HEK293 (cell line): ENCODE measurements at regions not wholly inside any gene's neighbourhood (a gene's known extent, or its start where the extent isn't known, plus 50 kb on each side); places are given as distances from the start of the nearest gene placed in this dataset.

ENCODE experiments used
- CTCF ChIA-PET: fragments of 350-600 bp; formaldehyde crosslinking; extraction: SDS; loops from one replicate; lab custom pipeline; 2021; ENCODE audit warnings: antibody characterized with exemption; lab: Yijun Ruan, JAX
- POLR2A ChIA-PET: fragments of 300-600 bp; formaldehyde crosslinking; extraction: SDS; loops from one replicate; lab custom pipeline; 2020; ENCODE audit warnings: antibody characterized with exemption, inconsistent platforms; lab: Yijun Ruan, JAX
- H3K27ac ChIP-seq: fragments of 200-500 bp; sonication (Bioruptor generic); 2 replicates; pipeline ENCODE4 v1.5.1; 2014; ENCODE audit warnings: low read depth, low read length, control low read depth, inconsistent platforms; ENCODE audit errors: extremely low read depth
- H3K36me3 ChIP-seq, 2 experiments: fragments of 200-500 bp in 1 of 2; sonication (Bioruptor generic) in 1 of 2; 1 replicate in 1 of 2; 2 replicates in 1 of 2; pipeline ENCODE4 v1.5.1; 2014 to 2017; ENCODE audit warnings: inconsistent platforms in 2 of 2, low read length in 2 of 2; ENCODE audit not compliant: control insufficient read depth in 2 of 2, insufficient read depth in 1 of 2
- H3K4me1 ChIP-seq: fragments of 200-500 bp; sonication (Bioruptor generic); 2 replicates; pipeline ENCODE4 v1.5.1; 2014; ENCODE audit warnings: mild to moderate bottlenecking, low read length, inconsistent platforms; ENCODE audit not compliant: control insufficient read depth, insufficient read depth
- H3K4me3 ChIP-seq: 2 replicates; pipeline ENCODE4 v1.5.1; 2011; ENCODE audit warnings: low read depth, mild to moderate bottlenecking, control low read depth, low read length, moderate library complexity
- H3K9me3 ChIP-seq: fragments of 200-500 bp; sonication (Bioruptor generic); 2 replicates; pipeline ENCODE4 v1.5.1; 2014; ENCODE audit warnings: low read depth, low read length, inconsistent platforms; ENCODE audit not compliant: control insufficient read depth, insufficient read depth
- BCL11A ChIP-seq: fragments of 450-650 bp; formaldehyde crosslinking; IDR thresholded peaks from 2 replicates; pipeline ENCODE4 v1.5.1; 2016; ENCODE audit warnings: low read depth, missing biosample characterization, missing genetic modification characterization
- EGR2 ChIP-seq: fragments of 450-650 bp; formaldehyde crosslinking; IDR thresholded peaks from 2 replicates; pipeline ENCODE4 v1.5.1; 2016; ENCODE audit warnings: low read depth, missing biosample characterization, missing genetic modification characterization
- KLF8 ChIP-seq: fragments of 450-650 bp; formaldehyde crosslinking; IDR thresholded peaks from 2 replicates; pipeline ENCODE4 v1.5.1; 2016; ENCODE audit warnings: missing biosample characterization, missing genetic modification characterization
- PRDM1 ChIP-seq: fragments of 450-650 bp; formaldehyde crosslinking; IDR thresholded peaks from 2 replicates; pipeline ENCODE4; 2016; ENCODE audit warnings: missing biosample characterization, missing genetic modification characterization
- SALL2 ChIP-seq: fragments of 450-650 bp; formaldehyde crosslinking; IDR thresholded peaks from 2 replicates; pipeline ENCODE4 v1.5.0; 2017; ENCODE audit warnings: missing biosample characterization, mild to moderate bottlenecking, missing genetic modification characterization, borderline replicate concordance
- SP3 ChIP-seq: fragments of 450-650 bp; formaldehyde crosslinking; IDR thresholded peaks from 2 replicates; pipeline ENCODE4 v1.5.1; 2016; ENCODE audit warnings: missing biosample characterization, missing genetic modification characterization
- SP7 ChIP-seq: fragments of 450-650 bp; formaldehyde crosslinking; IDR thresholded peaks from 2 replicates; pipeline ENCODE4 v1.5.1; 2016; ENCODE audit warnings: missing biosample characterization, missing genetic modification characterization
- TCF7L2 ChIP-seq: IDR thresholded peaks from 2 replicates; pipeline ENCODE4 v1.6.1; 2011; ENCODE audit warnings: low read depth, mild to moderate bottlenecking, inconsistent platforms, low read length, moderate library complexity, borderline replicate concordance
- ZBTB7A ChIP-seq: fragments of 450-650 bp; formaldehyde crosslinking; IDR thresholded peaks from 2 replicates; pipeline ENCODE4 v1.5.1; 2016; ENCODE audit warnings: low read depth, missing biosample characterization, missing genetic modification characterization
- ZNF133 ChIP-seq: fragments of 450-650 bp; formaldehyde crosslinking; IDR thresholded peaks from 2 replicates; pipeline ENCODE4 v1.5.1; 2016; ENCODE audit warnings: missing biosample characterization, missing genetic modification characterization
- ZNF223 ChIP-seq: fragments of 450-650 bp; formaldehyde crosslinking; IDR thresholded peaks from 2 replicates; pipeline ENCODE4 v1.5.1; 2016; ENCODE audit warnings: missing biosample characterization, missing genetic modification characterization
- ZNF266 ChIP-seq: fragments of 450-650 bp; formaldehyde crosslinking; IDR thresholded peaks from 2 replicates; pipeline ENCODE4 v1.5.1; 2016; ENCODE audit warnings: missing biosample characterization, missing genetic modification characterization, low read depth
- ZNF501 ChIP-seq: fragments of 450-650 bp; formaldehyde crosslinking; IDR thresholded peaks from 2 replicates; pipeline ENCODE4 v1.5.1; 2016; ENCODE audit warnings: missing biosample characterization, missing genetic modification characterization
- ZNF670 ChIP-seq: fragments of 450-650 bp; formaldehyde crosslinking; IDR thresholded peaks from 2 replicates; pipeline ENCODE4 v1.5.1; 2016; ENCODE audit warnings: missing biosample characterization, missing genetic modification characterization, low read depth
- ZNF785 ChIP-seq: fragments of 450-650 bp; formaldehyde crosslinking; IDR thresholded peaks from 2 replicates; pipeline ENCODE4 v1.5.1; 2016; ENCODE audit warnings: missing biosample characterization, missing genetic modification characterization
- ZSCAN23 ChIP-seq: fragments of 450-650 bp; formaldehyde crosslinking; IDR thresholded peaks from 2 replicates; pipeline ENCODE4 v1.5.1; 2016; ENCODE audit warnings: missing biosample characterization, missing genetic modification characterization
- ZXDB ChIP-seq: fragments of 450-650 bp; formaldehyde crosslinking; IDR thresholded peaks from 2 replicates; pipeline ENCODE4 v1.5.1; 2016; ENCODE audit warnings: missing biosample characterization, missing genetic modification characterization
- TF ChIP-seq, protein P1 (sequence below): fragments of 450-650 bp; formaldehyde crosslinking; IDR thresholded peaks from 2 replicates; pipeline ENCODE4 v1.5.1; 2017; ENCODE audit warnings: missing biosample characterization, missing genetic modification characterization
- TF ChIP-seq, protein P2 (sequence below): fragments of 450-650 bp; formaldehyde crosslinking; IDR thresholded peaks from 2 replicates; pipeline ENCODE4 v1.5.1; 2016; ENCODE audit warnings: missing biosample characterization, missing genetic modification characterization
- TF ChIP-seq, protein P3 (sequence below): fragments of 450-650 bp; formaldehyde crosslinking; IDR thresholded peaks from 2 replicates; pipeline ENCODE4 v1.5.1; 2016; ENCODE audit warnings: missing biosample characterization, missing genetic modification characterization, borderline replicate concordance
- TF ChIP-seq, protein P4 (sequence below): fragments of 450-650 bp; formaldehyde crosslinking; IDR thresholded peaks from 2 replicates; pipeline ENCODE4 v1.5.1; 2016; ENCODE audit warnings: missing biosample characterization, missing genetic modification characterization

DNA sequence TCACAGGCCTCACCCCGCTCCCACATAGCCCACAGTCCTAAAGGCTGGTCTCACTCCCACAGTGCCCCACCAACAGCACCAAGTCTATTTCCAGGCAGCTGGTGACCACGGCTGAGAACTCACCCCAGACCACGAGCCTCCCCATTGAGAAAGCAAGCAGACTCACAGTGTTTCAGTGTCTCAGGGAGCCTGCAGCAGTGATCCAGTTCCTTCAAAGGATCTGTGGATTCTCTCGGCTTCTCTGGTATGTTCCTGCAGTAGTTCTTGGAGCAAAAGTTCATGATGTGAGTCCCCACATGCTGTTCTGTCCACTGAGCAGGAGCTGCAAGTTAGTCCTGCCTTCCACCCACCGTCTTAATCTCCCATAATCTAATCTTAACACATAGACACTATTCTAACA is 185.3 kb upstream of the CDH6 start (continued):
- TF ChIP-seq, protein P1, sequence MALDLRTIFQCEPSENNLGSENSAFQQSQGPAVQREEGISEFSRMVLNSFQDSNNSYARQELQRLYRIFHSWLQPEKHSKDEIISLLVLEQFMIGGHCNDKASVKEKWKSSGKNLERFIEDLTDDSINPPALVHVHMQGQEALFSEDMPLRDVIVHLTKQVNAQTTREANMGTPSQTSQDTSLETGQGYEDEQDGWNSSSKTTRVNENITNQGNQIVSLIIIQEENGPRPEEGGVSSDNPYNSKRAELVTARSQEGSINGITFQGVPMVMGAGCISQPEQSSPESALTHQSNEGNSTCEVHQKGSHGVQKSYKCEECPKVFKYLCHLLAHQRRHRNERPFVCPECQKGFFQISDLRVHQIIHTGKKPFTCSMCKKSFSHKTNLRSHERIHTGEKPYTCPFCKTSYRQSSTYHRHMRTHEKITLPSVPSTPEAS (tag by site-specific recombination) = no peak
- TF ChIP-seq, protein P2, sequence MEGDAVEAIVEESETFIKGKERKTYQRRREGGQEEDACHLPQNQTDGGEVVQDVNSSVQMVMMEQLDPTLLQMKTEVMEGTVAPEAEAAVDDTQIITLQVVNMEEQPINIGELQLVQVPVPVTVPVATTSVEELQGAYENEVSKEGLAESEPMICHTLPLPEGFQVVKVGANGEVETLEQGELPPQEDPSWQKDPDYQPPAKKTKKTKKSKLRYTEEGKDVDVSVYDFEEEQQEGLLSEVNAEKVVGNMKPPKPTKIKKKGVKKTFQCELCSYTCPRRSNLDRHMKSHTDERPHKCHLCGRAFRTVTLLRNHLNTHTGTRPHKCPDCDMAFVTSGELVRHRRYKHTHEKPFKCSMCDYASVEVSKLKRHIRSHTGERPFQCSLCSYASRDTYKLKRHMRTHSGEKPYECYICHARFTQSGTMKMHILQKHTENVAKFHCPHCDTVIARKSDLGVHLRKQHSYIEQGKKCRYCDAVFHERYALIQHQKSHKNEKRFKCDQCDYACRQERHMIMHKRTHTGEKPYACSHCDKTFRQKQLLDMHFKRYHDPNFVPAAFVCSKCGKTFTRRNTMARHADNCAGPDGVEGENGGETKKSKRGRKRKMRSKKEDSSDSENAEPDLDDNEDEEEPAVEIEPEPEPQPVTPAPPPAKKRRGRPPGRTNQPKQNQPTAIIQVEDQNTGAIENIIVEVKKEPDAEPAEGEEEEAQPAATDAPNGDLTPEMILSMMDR (tag by site-specific recombination) = no peak
- no peak for TF ChIP-seq SP7 (tag by site-specific recombination)
- TF ChIP-seq ZNF501 = no peak
- TF ChIP-seq ZNF133 (tag by site-specific recombination) = no peak
- TF ChIP-seq ZNF266 = no peak
- TF ChIP-seq, all 188 proteins: peak for 0

DNA sequence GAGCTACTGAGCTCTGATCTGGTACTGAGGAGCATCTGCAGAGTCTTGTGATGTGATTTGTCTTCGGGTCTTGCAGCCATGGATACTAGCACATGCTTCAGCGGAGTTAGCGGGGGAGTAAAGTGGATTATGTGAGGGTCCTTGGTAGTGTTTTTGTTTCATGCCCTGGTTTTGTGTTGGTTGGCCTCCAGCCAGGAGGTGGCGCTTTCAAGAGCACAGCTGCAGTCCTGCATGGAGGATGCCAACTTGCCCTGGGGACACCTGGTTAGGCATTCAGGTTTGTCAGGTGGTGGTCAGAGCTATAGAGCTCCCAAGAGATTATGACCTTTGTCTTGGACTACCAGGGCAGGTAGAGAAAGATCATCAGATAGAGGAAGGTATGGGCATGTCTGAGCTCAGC is 185.8 kb upstream of the CDH6 start:
- TF ChIP-seq, protein P3, sequence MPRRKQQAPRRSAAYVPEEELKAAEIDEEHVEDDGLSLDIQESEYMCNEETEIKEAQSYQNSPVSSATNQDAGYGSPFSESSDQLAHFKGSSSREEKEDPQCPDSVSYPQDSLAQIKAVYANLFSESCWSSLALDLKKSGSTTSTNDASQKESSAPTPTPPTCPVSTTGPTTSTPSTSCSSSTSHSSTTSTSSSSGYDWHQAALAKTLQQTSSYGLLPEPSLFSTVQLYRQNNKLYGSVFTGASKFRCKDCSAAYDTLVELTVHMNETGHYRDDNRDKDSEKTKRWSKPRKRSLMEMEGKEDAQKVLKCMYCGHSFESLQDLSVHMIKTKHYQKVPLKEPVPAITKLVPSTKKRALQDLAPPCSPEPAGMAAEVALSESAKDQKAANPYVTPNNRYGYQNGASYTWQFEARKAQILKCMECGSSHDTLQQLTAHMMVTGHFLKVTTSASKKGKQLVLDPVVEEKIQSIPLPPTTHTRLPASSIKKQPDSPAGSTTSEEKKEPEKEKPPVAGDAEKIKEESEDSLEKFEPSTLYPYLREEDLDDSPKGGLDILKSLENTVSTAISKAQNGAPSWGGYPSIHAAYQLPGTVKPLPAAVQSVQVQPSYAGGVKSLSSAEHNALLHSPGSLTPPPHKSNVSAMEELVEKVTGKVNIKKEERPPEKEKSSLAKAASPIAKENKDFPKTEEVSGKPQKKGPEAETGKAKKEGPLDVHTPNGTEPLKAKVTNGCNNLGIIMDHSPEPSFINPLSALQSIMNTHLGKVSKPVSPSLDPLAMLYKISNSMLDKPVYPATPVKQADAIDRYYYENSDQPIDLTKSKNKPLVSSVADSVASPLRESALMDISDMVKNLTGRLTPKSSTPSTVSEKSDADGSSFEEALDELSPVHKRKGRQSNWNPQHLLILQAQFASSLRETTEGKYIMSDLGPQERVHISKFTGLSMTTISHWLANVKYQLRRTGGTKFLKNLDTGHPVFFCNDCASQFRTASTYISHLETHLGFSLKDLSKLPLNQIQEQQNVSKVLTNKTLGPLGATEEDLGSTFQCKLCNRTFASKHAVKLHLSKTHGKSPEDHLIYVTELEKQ (tag by site-specific recombination) = no peak
- no peak for TF ChIP-seq ZBTB7A (tag by site-specific recombination)
- POLR2A ChIA-PET = no interaction called here
- Histone ChIP-seq H3K4me3 (no peak overlapping the region), H3K27ac (no peak overlapping the region), H3K36me3 (no peaks in the 10 kb centered on the region), H3K9me3 (no peaks in the 10 kb centered on the region), H3K4me1 (no peaks in the 10 kb centered on the region)
- CTCF ChIA-PET = interaction anchor here (0.9 to 1.0 kb wide), 2 partner anchors 17 to 224 kb away, joined by 3 read pairs; no protein-coding TSS in a partner anchor

DNA sequence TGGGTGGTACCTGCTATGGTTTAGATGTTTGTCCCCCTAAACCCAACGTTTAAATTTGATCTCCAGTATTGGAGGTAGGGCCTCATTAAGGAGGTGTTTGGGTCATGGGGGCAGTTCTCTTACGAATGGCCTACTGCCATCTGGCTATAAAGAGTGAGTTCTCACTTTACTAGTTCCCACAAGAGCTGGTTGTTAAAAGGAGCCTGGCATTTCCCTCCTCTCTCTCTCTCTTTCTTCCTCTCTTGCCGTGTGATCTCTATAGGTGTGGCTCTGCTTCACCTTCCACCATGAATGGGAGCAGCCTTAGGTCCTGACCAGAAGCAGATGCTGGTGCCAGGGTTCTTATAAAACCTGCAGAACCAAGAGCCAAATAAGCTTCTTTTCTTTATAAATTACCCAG is 193.2 kb upstream of the CDH6 start:
- CTCF ChIA-PET = no interaction called here
- POLR2A ChIA-PET = no interaction called here
- H3K36me3 ChIP-seq = no peaks in the 10 kb centered on the region
- no peak overlapping the region for H3K27ac ChIP-seq
- H3K4me1 ChIP-seq = no peaks in the 10 kb centered on the region
- H3K4me3 ChIP-seq = no peak overlapping the region
- no peaks in the 10 kb centered on the region for H3K9me3 ChIP-seq
- TF ChIP-seq ZNF223 (tag by site-specific recombination) (no peak), BCL11A (no peak), TCF7L2 (no peak)

DNA sequence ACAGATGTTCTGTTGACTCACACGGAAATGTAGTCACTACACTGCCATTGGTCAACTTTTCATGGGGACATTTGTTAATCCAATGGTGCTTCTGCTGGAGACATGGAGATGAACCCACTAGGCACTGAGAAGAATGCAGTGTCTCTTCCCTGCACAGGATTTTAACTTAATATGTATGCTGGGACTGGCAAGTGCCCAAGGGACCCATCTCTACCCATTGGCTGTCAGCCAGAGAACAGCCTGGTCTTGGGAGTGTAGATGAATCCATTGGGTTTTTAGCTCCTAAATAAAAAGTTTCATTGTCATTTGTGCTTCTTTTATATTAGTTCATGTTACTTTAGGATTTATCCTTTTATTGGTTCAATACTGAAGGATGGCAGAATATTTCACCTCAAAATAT is 195.8 kb upstream of the CDH6 start:
- Histone ChIP-seq H3K4me3 (no peak overlapping the region), H3K9me3 (no peaks in the 10 kb centered on the region), H3K27ac (no peak overlapping the region), H3K36me3 (no peaks in the 10 kb centered on the region), H3K4me1 (no peaks in the 10 kb centered on the region)
- POLR2A ChIA-PET = no interaction called here
- CTCF ChIA-PET = interaction anchor here (0.5 kb wide), 1 partner anchor 8 kb away, joined by 3 read pairs; no protein-coding TSS in a partner anchor
- TF ChIP-seq SALL2 (tag by site-specific recombination) = no peak
- TF ChIP-seq EGR2 (tag by site-specific recombination) = no peak
- TF ChIP-seq, protein P4, sequence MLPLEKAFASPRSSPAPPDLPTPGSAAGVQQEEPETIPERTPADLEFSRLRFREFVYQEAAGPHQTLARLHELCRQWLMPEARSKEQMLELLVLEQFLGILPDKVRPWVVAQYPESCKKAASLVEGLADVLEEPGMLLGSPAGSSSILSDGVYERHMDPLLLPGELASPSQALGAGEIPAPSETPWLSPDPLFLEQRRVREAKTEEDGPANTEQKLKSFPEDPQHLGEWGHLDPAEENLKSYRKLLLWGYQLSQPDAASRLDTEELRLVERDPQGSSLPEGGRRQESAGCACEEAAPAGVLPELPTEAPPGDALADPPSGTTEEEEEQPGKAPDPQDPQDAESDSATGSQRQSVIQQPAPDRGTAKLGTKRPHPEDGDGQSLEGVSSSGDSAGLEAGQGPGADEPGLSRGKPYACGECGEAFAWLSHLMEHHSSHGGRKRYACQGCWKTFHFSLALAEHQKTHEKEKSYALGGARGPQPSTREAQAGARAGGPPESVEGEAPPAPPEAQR (tag by site-specific recombination) = no peak
- no peak for TF ChIP-seq KLF8 (tag by site-specific recombination)
- TF ChIP-seq ZNF670 (tag by site-specific recombination) = no peak
- no peak for TF ChIP-seq ZXDB (tag by site-specific recombination)
- TF ChIP-seq ZNF785 = no peak
- no peak for TF ChIP-seq ZSCAN23 (tag by site-specific recombination)
- TF ChIP-seq PRDM1 = no peak
- no peak for TF ChIP-seq SP3 (tag by site-specific recombination)
